ENCODE measurements at regions not wholly inside any gene's neighbourhood (a gene's known extent, or its start where the extent isn't known, plus 50 kb on each side); places are given as distances from the start of the nearest gene placed in this dataset.
"Not testable (repeated sequence)": the region's sequence is repeated elsewhere in the genome, so short reads cannot be mapped to it uniquely, and the experiment has no call there.

GRCh38 chrX:115912372-115912897 lies 258.1 kb upstream of the AGTR2 start:
- DNase-seq: no peak

DNA sequence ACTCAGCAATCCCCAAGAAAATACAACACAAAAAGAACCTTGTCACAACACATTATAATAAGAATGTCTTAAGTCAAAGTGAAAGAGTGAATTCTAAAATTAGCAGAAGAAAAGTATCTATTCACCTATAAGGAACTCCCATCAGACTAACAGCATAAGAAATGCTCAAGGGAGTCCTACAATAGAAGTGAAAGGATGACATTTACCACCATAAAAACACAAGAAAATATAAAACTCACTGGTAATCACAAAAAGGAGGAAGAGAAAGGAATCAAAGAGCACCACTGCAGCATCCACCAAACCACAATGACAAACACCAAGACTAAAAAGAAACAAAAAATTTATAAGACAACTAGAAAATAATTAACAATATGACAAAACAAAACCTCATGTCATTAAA lies 257.0 kb upstream of the AGTR2 start:
- DNase-seq: no peak

- not testable (repeated sequence) for DNase-seq
Measured at GRCh38 chrX:115915625-115916024, 254.9 kb upstream of the AGTR2 start.

- no peak for DNase-seq
Measured at GRCh38 chrX:115929480-115929879, 241.1 kb upstream of the AGTR2 start.

- no peak for DNase-seq
Measured at GRCh38 chrX:115936008-115936407, 234.5 kb upstream of the AGTR2 start.

DNA sequence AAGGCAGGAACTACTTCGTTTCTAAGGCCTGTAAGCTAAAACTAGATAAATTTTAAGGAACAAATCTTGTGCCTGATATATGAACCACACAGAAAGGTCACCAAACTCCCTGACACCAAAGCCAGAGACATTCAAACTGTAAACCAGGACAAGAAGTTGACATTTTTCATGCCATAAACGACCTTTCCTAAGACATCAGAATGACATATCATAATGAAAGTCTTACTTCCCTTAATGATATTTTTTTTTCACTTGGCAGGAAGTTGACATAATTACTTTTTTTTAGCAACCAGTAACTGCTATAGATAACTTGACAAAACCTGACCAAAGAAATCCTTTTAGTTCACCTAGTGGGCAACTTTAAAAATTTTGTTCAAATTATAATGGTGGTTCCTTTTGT lies 231.5 kb upstream of the AGTR2 start:
- no peak for DNase-seq

GRCh38 chrX:115939636-115940160 lies 230.8 kb upstream of the AGTR2 start:
- DNase-seq: no peak

DNA sequence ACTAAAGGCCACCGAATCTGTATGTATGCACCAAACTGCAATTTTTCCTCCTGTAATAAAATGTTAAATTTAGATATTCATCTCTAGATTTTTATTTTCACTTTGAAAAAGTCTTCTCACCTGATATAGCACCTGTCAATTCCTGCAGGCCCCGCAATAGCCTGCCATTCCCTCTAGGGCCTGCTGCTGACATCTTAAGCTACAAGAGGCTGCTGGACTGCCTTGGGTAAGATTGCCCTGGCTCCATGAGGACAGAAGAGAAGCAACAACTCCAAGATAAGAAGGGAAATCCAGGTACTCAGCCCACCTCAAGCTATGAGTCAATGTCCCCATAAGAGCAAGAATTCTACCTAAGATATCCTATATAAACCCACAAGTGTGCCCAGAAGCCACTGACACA lies 230.2 kb upstream of the AGTR2 start:
- DNase-seq: peak; percentile 25

DNA sequence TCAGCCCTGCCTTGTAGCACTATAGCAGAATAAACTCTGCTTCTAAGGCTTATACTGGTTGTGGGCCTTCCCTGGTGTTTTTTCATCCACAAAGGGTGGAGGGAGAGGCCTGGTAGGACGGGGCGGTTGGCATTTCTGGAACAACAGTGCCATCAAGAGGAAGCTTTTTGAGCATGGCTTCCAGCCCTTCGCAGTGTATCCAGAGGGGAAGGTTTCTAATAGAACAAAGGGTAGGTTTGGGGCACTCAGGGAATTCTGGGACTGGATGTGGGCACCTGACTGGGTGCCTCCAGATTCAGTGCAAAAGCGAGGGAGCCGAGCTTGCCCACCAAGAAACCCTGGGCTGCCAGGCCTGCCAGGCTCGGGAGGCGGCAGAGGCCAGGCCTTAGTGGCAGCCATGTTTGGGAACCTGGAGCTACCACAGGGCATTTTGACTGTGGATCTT lies 229.6 kb upstream of the AGTR2 start:
- peak; percentile 90 for DNase-seq

- no peak for DNase-seq
Measured at GRCh38 chrX:115941388-115941787, 229.2 kb upstream of the AGTR2 start.

GRCh38 chrX:115946059-115946458 lies 224.5 kb upstream of the AGTR2 start:
- no peak for DNase-seq

- peak; percentile 44 for DNase-seq
Measured at GRCh38 chrX:115948018-115948923, 222.3 kb upstream of the AGTR2 start.

- peak; percentile 68 for DNase-seq
Measured at GRCh38 chrX:115949900-115950822, 220.4 kb upstream of the AGTR2 start.

- DNase-seq: peak; percentile 76
Measured at GRCh38 chrX:115952417-115953092, 218.0 kb upstream of the AGTR2 start.

- DNase-seq: peak; percentile 61
Measured at GRCh38 chrX:115957862-115958490, 212.6 kb upstream of the AGTR2 start.

DNA sequence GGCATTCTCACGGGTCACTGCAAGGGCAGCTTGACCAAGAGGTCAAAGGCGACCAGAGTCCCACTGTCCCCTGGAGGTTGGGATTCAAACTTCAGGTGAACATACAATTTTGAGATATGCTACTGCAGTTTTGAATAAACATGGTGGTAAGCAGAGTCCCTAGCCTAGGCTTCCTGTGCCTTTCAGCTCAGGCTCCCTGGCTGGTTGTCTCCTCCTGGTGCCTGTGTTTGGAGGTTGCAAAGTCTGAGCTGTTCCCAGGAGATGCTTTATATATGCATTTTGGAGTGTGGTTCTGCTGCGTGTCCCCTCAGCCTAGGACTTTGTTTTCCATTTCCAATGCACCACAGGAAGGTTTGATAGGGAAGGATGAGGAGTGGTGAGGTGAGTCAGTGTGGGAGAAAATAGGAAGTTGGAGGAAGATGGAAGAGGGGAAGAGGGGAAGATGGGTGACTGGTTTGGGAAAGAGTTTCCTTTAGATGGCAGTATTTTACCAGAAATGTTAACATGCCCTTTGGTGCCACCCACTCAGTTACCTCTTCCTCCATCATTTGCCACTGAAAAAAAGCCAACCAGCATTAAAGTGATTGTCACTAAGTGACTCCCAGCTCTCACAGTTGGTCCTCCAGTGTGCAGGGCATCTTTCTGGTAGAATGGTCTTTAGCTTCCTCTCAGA lies 211.7 kb upstream of the AGTR2 start:
- peak; percentile 7 for DNase-seq

DNA sequence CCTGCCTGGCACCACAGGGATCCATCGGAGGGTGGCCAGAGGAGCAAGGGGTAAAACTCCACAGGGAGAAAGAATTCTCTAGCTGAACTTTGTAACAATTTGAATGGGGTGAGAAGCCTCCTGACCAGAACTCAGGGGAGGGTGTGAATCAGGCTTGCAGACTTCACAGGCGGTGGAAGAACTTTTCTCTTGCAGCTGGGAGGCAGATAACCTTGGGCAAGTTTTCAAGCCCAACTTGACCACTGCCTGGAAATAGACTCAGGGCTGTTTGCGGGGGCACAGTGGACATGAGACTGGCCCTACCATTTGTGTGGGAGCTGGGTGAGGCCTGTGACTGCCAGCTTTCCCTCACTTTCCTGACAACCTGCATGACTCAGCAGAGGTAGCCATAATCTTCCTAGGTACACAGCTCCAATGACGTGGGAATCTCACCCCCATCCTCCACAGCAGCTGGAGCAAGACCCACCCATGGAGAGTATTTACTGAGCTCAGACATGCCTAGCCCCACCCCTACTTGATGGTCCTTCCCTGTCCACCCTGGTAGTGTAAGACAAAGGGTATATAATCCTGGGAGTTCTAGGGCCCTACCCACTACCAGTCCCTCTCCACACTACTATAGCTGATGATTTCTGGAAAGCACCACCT lies 210.0 kb upstream of the AGTR2 start:
- no peak for DNase-seq

DNA sequence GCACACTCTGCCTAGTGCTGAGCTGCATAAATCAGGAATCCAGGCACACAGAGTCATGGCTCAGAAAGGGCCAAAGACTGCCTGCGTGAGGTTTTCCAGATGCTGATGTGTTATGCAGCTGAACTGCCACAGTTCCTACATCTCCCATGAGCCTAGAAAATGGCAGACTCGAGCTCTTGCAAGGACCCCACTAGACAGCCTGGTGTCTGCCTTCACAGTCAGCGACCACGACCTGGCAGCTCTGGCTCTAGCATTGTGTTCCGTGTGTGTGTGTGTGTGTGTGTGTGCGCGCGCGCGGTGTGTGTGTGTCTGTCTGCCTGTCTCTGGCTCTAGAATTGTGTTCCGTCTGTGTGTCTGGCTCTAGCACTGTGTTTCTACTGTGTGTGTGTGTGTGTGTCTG lies 203.6 kb upstream of the AGTR2 start:
- DNase-seq: no peak

DNA sequence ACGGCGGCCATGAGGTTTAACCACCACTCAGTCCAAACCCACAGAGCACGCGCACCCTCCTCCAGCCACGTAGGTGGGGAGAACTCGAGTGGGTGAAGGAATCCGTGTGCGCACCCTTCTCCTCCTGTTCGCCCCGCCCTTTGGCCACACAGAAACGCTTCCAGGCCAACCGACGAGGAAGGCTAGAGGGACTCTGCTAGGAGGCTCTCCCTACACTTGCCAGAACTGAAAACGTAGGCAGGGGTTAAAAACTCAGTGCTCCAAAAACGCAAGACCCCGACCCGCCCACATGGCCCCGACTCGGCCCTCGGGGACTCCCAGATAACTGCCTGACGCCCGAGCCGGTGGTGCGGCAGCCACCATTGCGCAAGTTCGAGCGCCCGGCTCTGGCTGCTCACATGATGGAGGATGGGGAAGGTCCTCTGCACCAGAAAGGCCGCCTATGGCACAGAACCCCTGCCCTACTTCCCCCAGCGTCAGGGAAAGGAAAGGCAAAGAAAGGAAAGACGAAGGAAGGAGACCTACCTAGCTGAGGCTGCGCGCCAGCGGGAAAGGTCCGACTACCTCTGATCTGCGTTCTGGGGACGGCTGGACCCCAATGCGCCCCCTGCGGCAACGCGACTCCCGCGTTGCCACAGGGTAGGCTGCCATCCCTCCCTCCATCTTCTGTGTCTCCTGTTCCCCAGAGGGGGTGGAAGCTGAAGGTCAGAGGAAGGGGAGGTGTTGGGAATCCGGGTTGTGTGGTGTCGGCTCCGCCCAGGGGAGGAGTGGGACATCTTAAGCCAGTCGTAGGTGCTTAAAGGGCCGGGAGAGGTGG lies 201.9 kb upstream of the AGTR2 start:
- DNase-seq: peak; percentile 60

DNA sequence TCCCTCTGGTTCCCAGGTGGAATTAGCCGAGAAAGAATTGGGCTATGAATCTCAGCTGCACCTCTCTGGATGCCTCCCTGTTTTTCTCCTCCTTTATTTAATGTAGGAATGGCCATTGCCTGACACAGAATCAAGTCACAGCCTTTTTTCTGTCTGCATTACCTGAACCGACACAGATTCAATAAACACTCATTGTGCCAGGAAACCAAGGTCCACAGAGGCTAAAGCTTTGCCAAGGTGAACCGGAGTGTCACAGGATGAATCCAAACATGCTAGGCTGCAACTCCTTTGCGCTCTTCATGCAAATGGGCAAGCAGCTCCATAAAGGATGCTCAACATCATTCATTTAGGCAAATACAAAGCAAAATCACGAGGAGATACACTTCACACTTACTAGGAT lies 199.8 kb upstream of the AGTR2 start:
- DNase-seq: no peak
